Superior temporal gyrus (tissue), 1 donor: ENCODE measurements at regions not wholly inside any gene's neighbourhood (a gene's known extent, or its start where the extent isn't known, plus 50 kb on each side); places are given as distances from the start of the nearest gene placed in this dataset.

Experiments
- DNase-seq: peaks from one replicate; pipeline ENCODE4 v3.0.0-alpha.2; 2016; ENCODE audit errors: extremely low spot score

DNA sequence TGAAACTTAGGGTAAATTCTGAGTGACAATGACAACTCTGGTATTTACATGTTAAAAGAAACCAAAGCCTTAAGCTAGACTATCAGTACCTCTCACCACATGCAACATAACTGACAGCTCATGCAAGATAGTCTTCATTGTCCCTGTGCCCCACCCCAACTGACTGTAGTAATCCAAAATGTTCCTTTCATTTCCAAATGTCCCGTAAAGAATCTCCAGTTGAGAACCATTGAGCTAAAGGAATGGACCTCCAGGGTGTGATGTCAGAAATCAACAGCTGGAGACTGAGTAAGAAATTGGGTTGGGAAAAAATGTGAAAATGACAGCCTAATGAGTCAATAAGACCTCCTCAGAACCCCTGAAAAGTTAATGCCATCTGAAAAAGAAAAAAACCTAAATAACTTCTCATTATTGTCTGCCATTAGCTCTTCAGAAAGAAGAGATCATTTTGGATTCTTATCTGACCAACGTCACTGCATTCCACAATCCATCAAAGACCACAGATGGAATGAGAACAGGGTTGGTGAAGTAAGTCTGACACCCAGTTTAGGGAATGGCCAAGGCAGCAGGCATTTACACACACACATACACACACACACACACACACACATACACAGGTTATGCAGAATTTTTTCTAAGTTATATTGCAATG lies 51.7 kb upstream of the ACVR2A start:
- DNase-seq: no peak

DNA sequence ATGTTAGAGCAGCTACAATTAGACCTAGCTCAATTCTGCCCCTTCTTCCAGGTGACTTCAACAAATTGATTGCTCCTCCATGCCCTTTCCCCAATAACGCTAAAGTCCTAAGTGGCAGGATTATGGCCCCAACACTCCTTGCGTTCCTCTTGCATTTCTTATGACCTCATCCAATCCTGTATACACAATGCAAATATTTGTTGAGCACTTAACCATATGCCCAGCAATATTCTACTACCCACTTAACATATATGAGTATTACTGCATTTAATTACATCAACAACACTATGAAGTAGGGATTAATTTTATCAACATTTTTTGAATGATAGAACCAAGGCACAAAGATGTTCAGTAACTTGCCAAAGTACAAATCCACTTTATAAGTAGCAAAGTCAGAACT lies 54.2 kb upstream of the ACVR2A start:
- no peak for DNase-seq

DNA sequence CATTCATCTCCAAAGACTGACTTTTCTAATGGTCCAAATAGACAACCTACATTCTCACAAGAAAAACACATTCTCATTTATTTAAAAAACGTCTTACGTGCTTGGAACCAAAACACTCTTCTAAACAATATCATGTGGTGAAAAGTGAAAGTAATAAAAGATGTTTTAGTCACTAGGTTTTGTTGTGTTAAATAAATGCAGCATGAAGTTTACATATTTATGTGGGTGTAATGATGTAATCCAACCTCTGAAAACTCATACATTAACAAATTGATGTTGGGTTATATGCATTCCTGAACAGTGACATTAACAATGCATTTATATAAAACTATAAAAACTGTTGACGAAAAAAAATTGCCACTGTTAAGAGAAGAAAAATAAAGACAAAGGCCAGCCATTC lies 55.1 kb upstream of the ACVR2A start:
- no peak for DNase-seq

DNA sequence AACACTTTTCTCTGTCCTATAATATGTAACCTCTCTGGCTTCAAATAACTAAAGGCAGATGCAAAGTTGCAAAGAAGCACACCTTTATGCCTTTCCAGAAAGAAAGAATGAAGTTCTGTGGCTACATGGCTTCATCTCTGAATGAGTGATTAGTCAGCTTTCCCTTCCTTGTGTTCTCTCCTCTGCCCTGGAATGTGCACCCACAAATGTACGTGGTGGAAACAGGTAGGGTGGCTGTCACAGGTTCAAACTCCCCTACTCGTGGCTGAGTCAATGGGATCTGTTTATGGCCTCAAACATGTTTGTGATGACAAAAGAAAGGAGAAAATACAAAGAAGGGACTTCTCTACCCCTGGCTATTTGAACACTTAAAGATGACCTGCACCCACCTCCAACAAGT lies 55.5 kb upstream of the ACVR2A start:
- no peak for DNase-seq

DNA sequence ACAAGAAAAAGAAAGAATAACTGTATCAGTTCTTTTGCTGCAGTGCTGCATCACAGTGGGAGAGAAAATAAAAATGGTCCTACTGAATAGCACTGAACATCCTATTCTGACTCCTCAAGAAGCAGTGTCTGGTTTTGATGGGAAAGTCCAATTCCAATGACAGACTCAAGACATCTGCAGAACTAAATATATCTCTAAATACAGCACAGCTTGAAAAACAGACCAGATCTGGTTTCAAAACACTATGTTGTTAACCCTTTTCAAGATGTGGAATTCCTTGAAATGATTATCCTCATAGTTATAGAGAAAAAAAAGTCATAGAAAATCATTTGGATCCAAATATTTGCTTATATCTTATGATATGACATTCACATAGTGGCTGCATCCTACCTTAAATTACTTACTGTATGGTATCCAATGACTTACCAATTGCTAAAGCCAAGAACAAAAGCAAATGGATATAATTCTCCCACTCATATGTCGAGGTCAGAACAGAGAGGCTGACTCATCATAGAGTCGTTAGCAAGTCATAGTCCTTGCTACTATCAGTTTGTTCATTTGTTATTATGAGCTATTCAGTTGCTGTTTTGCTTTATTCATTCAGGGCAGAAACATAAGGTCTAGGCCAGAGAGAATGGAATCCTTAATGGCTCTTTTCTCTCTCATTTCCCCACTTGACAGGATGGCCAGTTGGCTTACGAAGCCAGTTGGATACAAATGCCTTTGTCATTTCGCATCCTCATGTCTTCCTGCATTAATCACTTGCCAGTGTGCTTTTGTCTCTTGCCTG lies 62.5 kb upstream of the ACVR2A start:
- no peak for DNase-seq

DNA sequence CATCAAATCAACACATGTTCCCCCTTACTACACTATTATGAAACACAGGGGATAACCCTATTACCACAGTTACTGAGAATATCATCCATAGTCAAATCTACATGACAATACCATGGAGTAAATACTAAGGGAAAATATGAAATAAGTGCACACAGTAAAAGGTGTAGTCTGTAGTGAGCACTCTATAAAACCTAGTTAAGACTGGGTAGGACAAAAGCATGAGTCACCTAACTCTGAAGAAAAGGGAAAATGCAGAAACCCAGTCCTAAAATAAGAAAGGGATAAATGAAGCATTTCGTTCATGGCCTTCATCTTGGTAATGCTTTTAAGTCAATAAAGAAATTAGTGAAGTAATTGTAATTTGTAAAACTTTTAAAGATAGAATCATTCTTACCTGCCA lies 65.4 kb upstream of the ACVR2A start:
- no peak for DNase-seq

DNA sequence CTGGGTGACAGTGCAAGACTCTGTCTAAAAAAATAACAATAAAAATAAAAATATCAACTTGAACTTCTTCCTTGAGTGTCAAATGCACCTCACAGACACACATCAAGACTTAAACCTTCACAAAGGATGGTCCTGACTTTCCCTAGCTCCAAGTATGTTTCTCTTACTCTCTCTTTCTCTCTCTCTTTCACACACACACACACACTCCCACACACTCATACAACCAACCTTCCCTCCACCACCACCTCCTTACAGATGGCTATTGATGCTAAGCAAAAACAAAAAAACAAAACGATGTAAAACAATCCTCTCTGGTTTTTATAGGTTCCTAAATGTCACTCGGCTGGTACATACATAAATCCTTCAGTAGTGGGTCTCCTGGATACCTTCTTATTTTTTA lies 67.4 kb upstream of the ACVR2A start:
- no peak for DNase-seq

DNA sequence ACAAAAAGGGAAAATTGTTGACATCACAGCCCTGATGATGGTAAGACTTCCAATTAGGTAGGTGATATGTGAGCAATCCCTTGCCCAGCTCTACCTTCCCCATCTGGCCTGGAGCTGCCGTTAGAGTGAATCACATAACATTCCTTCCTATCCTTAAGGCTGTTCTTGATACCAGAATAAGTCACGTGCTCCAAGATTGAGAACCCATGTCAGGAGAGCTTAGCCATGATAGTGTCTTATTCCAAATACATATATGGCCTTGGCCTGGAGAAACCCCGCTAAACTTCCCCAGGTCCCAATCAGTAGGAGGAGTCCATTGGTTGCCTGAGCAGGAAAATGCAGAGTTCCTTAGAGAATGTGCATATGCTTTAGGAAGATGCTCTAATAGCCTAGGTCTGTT lies 70.0 kb upstream of the ACVR2A start:
- DNase-seq: no peak

DNA sequence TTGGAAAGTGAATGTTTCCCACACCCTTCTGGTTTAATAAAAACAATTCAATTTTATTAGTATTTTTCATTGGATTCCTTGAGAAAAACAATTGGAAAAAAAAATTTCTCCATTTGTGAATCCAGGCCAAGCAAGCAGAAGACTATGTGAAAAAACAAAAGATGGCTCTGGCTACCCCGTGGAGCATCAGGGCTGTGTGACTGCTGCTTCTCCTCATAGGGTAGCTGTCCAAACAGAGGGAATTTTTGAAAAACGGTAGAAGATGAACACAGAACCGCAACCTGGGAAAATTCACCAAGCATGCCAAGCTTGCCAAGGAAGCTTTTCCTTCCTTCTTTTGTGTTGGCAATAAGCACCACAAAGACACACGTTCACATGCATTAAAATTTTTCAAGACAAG lies 71.3 kb upstream of the ACVR2A start:
- DNase-seq: no peak

DNA sequence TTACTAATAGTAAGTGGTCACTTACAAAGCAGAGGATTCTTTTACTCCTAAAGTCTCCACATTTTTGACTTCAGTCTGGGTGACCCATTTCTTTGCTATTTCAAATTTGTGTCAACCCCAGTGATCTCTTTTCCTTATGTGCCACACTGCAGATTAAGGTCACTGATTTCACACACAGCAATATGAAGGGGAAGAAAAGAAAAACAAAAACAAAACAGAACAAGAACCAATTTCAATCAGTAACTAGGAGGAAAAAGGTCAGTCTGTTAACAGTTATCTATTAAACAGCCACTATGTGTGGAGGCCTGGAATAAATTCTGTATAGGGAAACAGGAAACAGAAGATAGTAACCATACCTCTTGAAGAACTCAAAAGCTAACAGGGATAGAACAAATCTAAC lies 72.0 kb upstream of the ACVR2A start:
- no peak for DNase-seq

DNA sequence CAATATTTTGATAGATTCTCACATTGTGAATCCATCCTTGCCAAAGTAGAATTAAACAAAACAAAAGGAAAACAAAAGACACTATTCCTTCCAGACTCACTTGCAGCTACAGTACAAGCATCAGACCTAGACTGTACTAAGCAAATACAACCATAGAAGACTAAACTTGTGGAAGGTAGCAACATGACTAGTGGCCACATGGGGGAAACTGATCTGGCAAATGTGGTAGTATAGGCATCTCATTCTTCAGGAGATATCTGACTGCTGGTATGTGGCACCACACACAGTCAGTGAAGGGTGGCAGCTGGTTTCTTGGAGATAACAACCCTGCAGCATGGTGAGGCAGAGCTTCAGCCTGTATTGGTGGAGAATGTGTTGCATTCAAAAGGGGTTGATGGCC lies 81.0 kb upstream of the ACVR2A start:
- no peak for DNase-seq

DNA sequence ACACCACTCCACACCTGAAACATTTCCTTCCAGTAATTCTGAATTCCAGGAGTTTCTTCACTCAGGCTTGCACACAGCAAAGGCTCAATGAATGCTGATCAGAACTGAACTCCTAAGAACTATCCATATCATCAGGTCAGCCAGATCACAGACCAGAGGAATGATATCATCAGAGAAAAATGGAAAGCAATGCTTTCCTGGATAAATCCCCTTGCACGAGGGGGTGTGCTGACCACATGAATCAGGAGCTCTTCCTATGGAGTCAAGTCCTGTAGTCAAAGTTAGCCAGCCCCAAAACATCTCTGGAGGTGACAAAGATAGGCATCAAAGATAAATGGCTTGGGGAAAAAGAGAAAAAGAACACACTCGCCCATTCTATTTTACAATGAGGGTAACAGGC lies 83.8 kb upstream of the ACVR2A start:
- no peak for DNase-seq

DNA sequence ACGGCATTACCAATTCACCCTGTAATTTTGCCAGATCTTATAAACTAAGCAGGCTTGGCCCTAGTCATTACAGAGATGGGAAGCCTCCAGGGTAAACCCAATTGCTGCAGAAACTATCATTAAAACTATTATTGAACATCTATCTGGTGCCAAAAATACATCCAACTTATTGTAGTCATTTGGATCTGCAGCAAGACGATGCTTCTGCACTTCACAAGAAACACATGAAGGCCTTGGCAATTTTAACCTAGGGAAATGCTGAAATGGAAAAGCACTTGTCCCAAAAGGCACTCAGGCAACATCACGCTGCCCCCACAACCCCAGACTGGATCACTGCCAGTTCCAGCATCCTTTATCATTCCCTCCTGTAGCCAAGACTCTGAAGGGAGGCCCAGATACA lies 85.3 kb upstream of the ACVR2A start:
- DNase-seq: no peak

DNA sequence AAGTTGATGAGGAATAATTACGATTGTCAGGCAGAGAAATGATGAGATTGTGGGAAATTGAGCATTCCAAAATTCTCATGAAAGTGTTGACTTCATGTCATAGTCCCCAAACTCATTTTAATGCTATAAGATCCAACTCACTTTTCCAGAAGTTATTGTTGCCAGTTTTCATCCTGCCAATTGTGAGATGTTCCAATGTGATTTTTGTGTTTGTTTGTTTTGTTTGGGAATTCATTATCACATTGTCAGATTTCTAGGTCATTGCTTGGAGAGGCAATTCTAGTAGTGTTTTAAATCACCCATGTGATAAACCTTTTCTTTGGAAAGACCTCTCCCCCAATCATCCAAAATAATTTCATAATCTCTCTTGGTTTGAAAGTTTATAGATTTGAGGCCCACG lies 86.0 kb upstream of the ACVR2A start:
- no peak for DNase-seq

DNA sequence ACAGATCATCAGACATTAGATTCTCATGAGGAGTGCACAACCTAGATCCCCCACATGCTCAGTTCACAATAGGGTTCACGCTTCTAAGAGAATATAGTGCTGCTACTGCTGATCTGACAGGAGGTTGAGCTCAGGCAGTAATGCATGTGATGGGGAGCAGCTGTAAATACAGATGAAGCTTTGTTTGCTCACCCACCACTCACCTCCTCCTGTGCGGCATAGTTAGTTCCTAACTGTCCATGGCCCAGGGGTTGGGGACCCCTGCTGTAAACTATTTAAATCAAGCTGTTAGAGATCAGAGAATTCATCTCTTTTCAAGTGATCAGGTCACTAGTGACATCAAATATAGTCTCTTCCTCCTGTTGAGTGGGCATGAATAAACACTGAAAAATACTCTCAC lies 88.8 kb upstream of the ACVR2A start:
- DNase-seq: no peak

DNA sequence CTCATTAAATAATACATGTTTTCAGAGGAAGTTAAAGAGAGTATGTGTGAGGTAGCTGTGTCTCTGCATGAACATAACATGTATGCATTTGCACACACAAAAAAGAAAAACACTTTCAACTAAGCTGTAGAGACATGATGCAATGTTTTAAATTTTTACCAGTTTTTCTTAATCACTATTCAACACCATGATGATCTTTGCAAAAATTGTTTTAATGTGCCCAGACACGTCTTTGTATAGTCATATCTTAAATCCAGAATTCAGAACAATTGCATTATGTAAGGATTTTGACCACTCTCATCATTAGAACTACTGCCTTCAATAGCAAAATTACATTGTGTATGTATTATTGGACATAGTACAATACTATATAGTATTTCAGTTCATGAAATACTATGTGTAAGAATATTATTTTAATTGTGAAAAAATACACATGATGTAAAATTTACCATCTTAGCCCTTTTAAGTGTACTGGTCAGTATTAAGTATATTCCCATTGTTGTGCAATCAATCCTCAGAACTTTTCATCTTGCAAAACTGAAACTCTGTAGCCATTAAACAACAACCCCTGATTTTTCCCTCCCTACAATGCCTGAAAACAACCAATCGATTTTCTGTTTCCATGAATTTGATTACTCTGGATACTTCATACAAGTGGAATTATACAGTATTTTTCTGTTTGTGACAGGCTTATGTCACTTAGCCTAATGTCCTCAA lies 104.5 kb upstream of the ACVR2A start:
- DNase-seq: no peak

DNA sequence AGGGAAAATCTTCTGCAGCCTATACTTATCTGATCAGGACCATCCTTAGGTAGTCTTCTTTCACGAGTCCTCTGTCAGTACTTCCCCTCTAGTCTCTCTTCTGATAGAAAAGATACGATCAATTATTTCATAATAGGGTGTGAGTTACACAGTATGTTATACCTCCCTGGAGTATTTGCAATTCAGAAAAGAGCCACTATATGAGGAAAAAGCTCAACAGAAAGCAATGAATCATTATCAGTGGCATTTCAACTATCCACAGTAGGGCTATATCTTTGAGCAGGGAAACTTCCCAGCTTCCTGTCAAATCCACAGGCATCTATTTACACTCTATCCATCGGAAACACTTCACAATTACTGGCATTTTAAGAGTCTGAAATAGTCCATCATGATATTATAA lies 105.3 kb upstream of the ACVR2A start:
- DNase-seq: no peak

DNA sequence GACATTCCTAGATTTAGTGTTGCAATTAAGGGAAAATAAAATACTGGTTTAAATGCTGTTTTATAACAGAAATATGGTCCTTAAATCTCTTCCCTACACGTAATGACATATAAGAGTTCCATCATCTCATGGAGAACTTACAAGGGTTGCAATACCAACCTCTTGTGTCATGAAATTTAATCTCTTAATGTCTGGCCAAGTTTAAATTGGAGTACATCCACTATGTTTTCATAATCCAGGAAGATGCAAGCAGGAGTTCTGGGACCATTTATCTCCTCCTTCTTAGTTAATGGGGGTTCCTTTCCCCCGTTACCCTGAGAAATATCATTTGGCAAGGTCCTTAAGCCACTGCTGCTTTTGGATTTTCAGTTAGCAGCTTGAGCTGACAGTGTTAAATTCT lies 126.0 kb upstream of the ACVR2A start:
- DNase-seq: no peak

DNA sequence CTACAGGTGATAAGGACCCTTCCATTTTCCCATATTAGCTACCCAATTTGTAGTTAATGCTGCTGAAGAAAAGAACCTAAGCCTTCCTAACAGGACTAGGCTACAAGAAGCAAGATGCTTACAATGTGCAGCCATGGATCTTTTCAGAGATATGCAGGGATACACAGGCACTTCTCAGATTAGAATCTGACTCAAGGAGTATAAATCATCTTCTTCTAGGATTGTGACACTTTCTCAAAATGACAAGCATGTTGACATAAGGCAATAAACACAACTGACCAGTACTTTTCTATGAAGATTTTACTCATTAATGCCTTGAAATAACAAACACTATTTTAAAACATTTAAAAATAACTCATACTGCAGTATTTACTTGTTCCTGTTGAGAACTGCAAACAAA lies 127.9 kb upstream of the ACVR2A start:
- DNase-seq: no peak

DNA sequence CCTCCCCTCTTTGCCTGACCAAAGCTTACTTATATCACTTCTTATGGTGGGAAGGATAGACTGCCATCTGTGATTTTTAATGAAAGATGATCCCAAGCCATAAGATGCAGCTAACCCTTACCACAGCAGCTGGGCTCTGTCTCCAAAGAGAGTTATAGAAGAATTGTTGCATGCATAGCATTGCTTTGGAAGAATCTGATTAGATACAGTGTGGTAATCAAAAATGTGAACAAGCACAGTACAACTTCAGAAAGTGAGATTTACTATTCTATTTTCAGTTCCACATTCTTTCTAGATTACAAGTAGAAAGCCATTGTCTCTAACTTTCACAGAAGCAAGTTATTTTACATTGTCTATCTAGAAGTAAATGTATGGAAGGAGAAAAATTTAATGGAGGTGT lies 129.0 kb upstream of the ACVR2A start:
- no peak for DNase-seq

DNA sequence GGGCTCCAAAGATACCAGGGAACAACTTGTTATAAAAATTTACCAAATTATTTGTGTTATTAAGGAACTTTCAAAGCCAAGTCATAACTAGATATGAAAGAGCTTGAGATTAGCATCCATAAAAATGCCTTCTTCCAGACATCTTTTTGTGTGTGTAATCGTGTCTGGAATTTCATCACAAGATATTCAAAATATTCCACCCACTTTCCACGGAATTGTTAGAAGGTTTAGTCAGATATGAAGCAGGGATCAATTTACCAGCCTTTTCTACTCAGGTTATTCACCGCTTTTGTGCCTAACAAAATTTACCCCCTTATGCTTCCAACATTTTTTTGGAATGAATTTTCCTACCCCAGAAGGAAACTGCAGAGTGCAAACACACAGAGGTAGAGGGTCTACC lies 130.2 kb upstream of the ACVR2A start:
- no peak for DNase-seq

DNA sequence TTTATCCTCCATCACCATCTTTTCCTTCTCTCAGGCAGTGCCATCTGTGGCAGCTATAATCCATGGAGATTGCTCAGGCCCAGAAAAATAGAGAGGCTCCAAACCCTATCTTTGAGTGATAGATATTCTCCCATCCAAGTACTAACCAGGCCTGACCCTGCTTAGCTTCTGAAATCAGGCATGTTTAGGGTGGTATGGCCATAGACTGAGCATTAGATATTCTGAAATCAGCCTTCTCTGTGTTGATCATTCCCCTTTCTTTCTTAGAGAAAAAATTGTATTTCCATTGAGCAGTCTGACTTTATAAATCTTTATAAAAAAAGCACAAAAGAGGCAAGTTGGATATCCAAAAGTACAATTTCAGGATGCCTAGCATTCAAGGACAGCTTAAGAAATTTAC lies 131.5 kb upstream of the ACVR2A start:
- no peak for DNase-seq

DNA sequence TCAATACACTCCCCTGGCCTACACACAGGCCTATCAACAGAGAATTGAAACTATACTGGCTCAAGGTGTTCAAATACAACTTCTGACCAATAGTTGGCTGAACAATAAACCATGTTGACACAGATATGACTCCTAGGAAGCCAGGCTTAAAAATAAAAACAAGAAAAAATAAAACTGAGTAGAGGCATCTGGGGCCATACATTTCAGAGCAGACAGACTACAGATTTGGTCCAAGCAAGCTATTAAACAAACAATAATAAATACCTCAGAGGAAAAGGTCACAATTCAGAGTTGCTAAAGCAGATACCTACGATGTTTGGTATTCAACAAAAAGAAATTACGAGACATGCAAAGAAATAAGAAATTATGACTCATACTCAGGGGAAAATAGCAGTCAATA lies 132.8 kb upstream of the ACVR2A start:
- no peak for DNase-seq
